Tibial artery (tissue), 4 donors: ENCODE measurements at regions not wholly inside any gene's neighbourhood (a gene's known extent, or its start where the extent isn't known, plus 50 kb on each side); places are given as distances from the start of the nearest gene placed in this dataset.

Experiments used
- DNase-seq, 2 donors: peaks; one replicate each; pipeline ENCODE4 v3.0.0-alpha.2; 2019
- H3K27ac ChIP-seq, 2 donors: fragments of 200-600 bp; sonication (generic) in 1 of 2; 1 replicate in 1 of 2; 2 replicates in 1 of 2; pipeline ENCODE4 v1.5.1; 2018 to 2019; ENCODE audit warnings: mild to moderate bottlenecking in 1 of 2
- H3K27me3 ChIP-seq, 2 donors: fragments of 200-600 bp; sonication (generic) in 1 of 2; one replicate each; pipeline versions ENCODE4 v1.5.1 to v1.6.0; 2016 to 2019
- H3K36me3 ChIP-seq, 3 donors: fragments of 200-600 bp; sonication (generic) in 2 of 3; one replicate each; pipeline ENCODE4 v1.5.1; 2016 to 2019; ENCODE audit warnings: mild to moderate bottlenecking in 2 of 3
- H3K4me1 ChIP-seq, 4 donors: fragments of 200-600 bp; sonication (generic) in 2 of 4; 1 replicate in 3 of 4; 2 replicates in 1 of 4; pipeline ENCODE4 v1.5.1; 2016 to 2019
- H3K4me3 ChIP-seq, 2 donors: fragments of 200-600 bp; sonication (generic) in 1 of 2; 1 replicate in 1 of 2; 2 replicates in 1 of 2; pipeline ENCODE4 v1.5.1; 2018 to 2019; ENCODE audit warnings: mild to moderate bottlenecking in 2 of 2
- H3K9me3 ChIP-seq, 3 donors: fragments of 200-600 bp; sonication (generic) in 1 of 3; one replicate each; pipeline ENCODE4 v1.5.1; 2016 to 2019
- intact Hi-C: fragments of 100-400 bp; cut with DNase I; formaldehyde crosslinking; loops from one replicate; pipeline ENCODE4 v1.15.0; 2023; ENCODE audit warnings: low total_unique reads
- TF ChIP-seq, protein P1 (sequence below), 2 experiments: fragments of 200-600 bp in 1 of 2; fragments of 450-650 bp in 1 of 2; IDR thresholded peaks; one replicate each; pipeline ENCODE4 v1.5.1; 2017 to 2019; ENCODE audit warnings: antibody characterized with exemption in 2 of 2, mild to moderate bottlenecking in 1 of 2, moderate library complexity in 1 of 2

GRCh38 chr2:16479721-16480120 is 185.9 kb downstream of the CYRIA start:
- H3K36me3 ChIP-seq, result no peaks in the 10 kb centered on the region
- no peak for DNase-seq
- no peaks in the 10 kb centered on the region for H3K9me3 ChIP-seq
- intact Hi-C loops, result no loop called here
- no peaks in the 10 kb centered on the region for H3K4me1 ChIP-seq
- H3K27me3 ChIP-seq, result no peaks in the 10 kb centered on the region
- H3K4me3 ChIP-seq, result no peak overlapping the region
- no peak overlapping the region for H3K27ac ChIP-seq
- TF ChIP-seq, protein P1, sequence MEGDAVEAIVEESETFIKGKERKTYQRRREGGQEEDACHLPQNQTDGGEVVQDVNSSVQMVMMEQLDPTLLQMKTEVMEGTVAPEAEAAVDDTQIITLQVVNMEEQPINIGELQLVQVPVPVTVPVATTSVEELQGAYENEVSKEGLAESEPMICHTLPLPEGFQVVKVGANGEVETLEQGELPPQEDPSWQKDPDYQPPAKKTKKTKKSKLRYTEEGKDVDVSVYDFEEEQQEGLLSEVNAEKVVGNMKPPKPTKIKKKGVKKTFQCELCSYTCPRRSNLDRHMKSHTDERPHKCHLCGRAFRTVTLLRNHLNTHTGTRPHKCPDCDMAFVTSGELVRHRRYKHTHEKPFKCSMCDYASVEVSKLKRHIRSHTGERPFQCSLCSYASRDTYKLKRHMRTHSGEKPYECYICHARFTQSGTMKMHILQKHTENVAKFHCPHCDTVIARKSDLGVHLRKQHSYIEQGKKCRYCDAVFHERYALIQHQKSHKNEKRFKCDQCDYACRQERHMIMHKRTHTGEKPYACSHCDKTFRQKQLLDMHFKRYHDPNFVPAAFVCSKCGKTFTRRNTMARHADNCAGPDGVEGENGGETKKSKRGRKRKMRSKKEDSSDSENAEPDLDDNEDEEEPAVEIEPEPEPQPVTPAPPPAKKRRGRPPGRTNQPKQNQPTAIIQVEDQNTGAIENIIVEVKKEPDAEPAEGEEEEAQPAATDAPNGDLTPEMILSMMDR (IDR thresholded peaks at IDR 0.05), result no peak

DNA sequence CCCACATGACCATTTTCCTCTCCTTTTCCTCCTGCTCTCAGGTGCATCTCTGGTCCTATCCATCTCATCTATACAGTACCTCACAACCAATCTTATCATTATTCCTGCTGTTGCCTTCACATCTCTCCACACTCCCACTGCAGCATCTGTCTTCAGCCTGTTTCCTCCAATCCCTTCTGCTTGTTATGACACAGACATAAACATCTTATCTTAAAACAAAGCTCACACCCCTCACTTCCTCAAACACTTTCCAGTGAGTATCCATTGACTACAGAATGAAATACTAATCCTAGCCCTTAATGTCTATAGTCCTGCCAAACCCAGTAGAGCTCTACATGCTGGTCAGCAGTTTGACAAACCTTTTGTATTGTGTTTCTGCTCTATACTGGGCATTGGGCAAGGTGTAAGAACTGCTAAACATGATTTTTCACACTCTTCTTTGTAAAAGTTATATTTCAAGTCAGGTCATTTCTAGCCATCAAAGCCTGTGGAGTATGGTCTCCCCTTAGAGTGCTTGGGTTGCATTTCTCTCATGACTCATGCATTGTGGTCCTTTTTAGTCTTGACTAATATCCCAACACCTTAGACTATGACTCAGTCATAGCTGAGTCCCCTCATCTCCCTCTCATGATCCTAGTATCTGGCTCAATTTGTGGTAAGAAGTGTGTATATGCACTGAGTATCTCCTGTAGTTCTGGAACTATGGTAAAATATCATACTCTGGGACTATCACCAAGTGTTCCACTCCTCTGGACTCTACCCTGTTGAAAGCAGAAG is 187.0 kb downstream of the CYRIA start:
- no peaks in the 10 kb centered on the region for H3K4me1 ChIP-seq
- H3K27ac ChIP-seq, result no peak overlapping the region
- no peaks in the 10 kb centered on the region for H3K36me3 ChIP-seq
- H3K9me3 ChIP-seq, result no peaks in the 10 kb centered on the region
- H3K27me3 ChIP-seq, result peaks cover 0 to 3% of the 10 kb centered on the region in 2 donors
- intact Hi-C loops, result no loop called here
- DNase-seq, result no peak
- TF ChIP-seq, protein P1 (IDR thresholded peaks at IDR 0.05), result no peak
- H3K4me3 ChIP-seq, result no peak overlapping the region

DNA sequence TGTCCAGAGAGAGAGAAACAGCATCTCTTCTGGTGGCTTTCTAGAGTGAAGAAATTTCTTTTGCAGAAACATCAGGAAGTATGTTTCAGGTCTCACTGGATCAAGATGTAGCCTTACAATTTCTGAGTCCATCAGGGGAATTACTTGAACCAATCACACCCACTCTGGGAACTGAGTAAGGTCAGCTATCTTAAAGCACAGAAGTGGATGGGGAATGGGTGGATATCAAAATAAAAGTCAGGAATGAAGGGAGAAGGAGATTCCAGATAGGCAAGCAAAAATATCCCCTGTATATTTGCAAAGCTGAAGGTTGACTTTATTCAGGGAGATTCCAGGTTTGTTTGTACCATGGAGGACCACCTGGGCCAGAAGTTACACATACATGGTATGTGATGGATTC is 188.0 kb downstream of the CYRIA start:
- Histone ChIP-seq H3K27ac (no peak overlapping the region), H3K9me3 (no peaks in the 10 kb centered on the region), H3K4me1 (no peaks in the 10 kb centered on the region), H3K4me3 (no peak overlapping the region), H3K36me3 (no peaks in the 10 kb centered on the region), H3K27me3 (peaks cover 0 to 3% of the 10 kb centered on the region in 2 donors)
- DNase-seq, result no peak
- TF ChIP-seq, protein P1 (IDR thresholded peaks at IDR 0.05), result no peak
- intact Hi-C loops, result no loop called here

GRCh38 chr2:16476866-16477265 is 188.8 kb downstream of the CYRIA start:
- Histone ChIP-seq H3K9me3 (no peaks in the 10 kb centered on the region), H3K27ac (no peak overlapping the region), H3K36me3 (no peaks in the 10 kb centered on the region), H3K27me3 (peaks cover 0 to 3% of the 10 kb centered on the region in 2 donors), H3K4me3 (no peak overlapping the region), H3K4me1 (no peaks in the 10 kb centered on the region)
- DNase-seq, result no peak
- intact Hi-C loops, result no loop called here
- TF ChIP-seq, protein P1 (IDR thresholded peaks at IDR 0.05), result no peak

- Histone ChIP-seq H3K27me3 (peaks cover 0 to 3% of the 10 kb centered on the region in 2 donors), H3K9me3 (no peaks in the 10 kb centered on the region), H3K36me3 (no peaks in the 10 kb centered on the region), H3K27ac (no peak overlapping the region), H3K4me3 (no peak overlapping the region), H3K4me1 (no peaks in the 10 kb centered on the region)
- intact Hi-C loops, result no loop called here
- TF ChIP-seq, protein P1 (IDR thresholded peaks at IDR 0.05), result no peak
- DNase-seq, result no peak
Measured at GRCh38 chr2:16475986-16476567, 189.6 kb downstream of the CYRIA start.
